NT2/D1 (cell line): ENCODE measurements at regions not wholly inside any gene's neighbourhood (a gene's known extent, or its start where the extent isn't known, plus 50 kb on each side); places are given as distances from the start of the nearest gene placed in this dataset.

Experiments
- YY1 ChIP-seq: IDR thresholded peaks from 2 replicates; pipeline ENCODE4 v1.6.1; 2011; ENCODE audit not compliant: insufficient read length, insufficient read depth
- ZNF274 ChIP-seq: IDR thresholded peaks from 2 replicates; pipeline ENCODE4 v1.6.1; 2011; ENCODE audit warnings: mild to moderate bottlenecking, low read depth, low read length

GRCh38 chr20:61024390-61024789, 227.7 kb upstream of the CDH4 start:
- TF ChIP-seq ZNF274 (no peak), YY1 (no peak)
